ENCODE measurements at regions not wholly inside any gene's neighbourhood (a gene's known extent, or its start where the extent isn't known, plus 50 kb on each side); places are given as distances from the start of the nearest gene placed in this dataset.

- POLR2A ChIA-PET = no interaction called here
- Mint-ChIP-seq H3K27ac (no peak overlapping the region), H3K27me3 (peaks cover 6% of the 10 kb centered on the region), H3K4me1 (peaks cover 43% of the 10 kb centered on the region), H3K36me3 (ENCODE audit: low read depth) (no peaks in the 10 kb centered on the region), H3K9me3 (no peaks in the 10 kb centered on the region), H3K4me3 (no peak overlapping the region)
- TF ChIP-seq CTCF (IDR thresholded peaks at IDR 0.05) = no peak
- DNase-seq (no peak), ATAC-seq (ENCODE audit: low read depth) (no peak)
- intact Hi-C loops (cut with micrococcal nuclease) = loop anchor here (2.0 to 5.0 kb wide), 2 partner anchors 63 to 116 kb away; no protein-coding TSS in a partner anchor
- CTCF ChIA-PET = no interaction called here
These were observed 98.9 kb upstream of the TRIB2 start for GRCh38 chr2:12617853-12618252.

GRCh38 chr2:12618576-12618975 is 98.2 kb upstream of the TRIB2 start:
- no peak overlapping the region for H3K27ac Mint-ChIP-seq
- intact Hi-C loops (cut with micrococcal nuclease) = loop anchor here (5.0 kb wide), 1 partner anchor 116 kb away; no protein-coding TSS in a partner anchor
- no peak for TF ChIP-seq CTCF (IDR thresholded peaks at IDR 0.05)
- H3K27me3 Mint-ChIP-seq = peaks cover 6% of the 10 kb centered on the region
- no peaks in the 10 kb centered on the region for H3K9me3 Mint-ChIP-seq
- no peaks in the 10 kb centered on the region for H3K36me3 Mint-ChIP-seq (ENCODE audit: low read depth)
- DNase-seq (no peak), ATAC-seq (ENCODE audit: low read depth) (no peak)
- ChIA-PET POLR2A (no interaction called here), CTCF (interaction anchor here (1.1 kb wide), 1 partner anchor 789 kb away, joined by 5 read pairs; no protein-coding TSS in a partner anchor)
- H3K4me3 Mint-ChIP-seq = no peak overlapping the region
- peaks cover 36% of the 10 kb centered on the region for H3K4me1 Mint-ChIP-seq

- Mint-ChIP-seq H3K36me3 (ENCODE audit: low read depth) (no peaks in the 10 kb centered on the region), H3K4me1 (peaks cover 28% of the 10 kb centered on the region), H3K27ac (no peak overlapping the region), H3K27me3 (peaks cover 6% of the 10 kb centered on the region), H3K9me3 (no peaks in the 10 kb centered on the region), H3K4me3 (no peak overlapping the region)
- intact Hi-C loops (cut with micrococcal nuclease) = loop anchor here (5.0 kb wide), 1 partner anchor 118 kb away; no protein-coding TSS in a partner anchor
- POLR2A ChIA-PET = no interaction called here
- ATAC-seq (ENCODE audit: low read depth) = no peak
- no peak for DNase-seq
- CTCF ChIA-PET = no interaction called here
- TF ChIP-seq CTCF (IDR thresholded peaks at IDR 0.05) = no peak
These were observed 96.8 kb upstream of the TRIB2 start for GRCh38 chr2:12619975-12620374.

- ChIA-PET CTCF (no interaction called here), POLR2A (no interaction called here)
- Mint-ChIP-seq H3K4me1 (peaks cover 22% of the 10 kb centered on the region), H3K4me3 (no peak overlapping the region), H3K27me3 (peaks cover 8% of the 10 kb centered on the region), H3K27ac (no peak overlapping the region), H3K9me3 (no peaks in the 10 kb centered on the region), H3K36me3 (ENCODE audit: low read depth) (no peaks in the 10 kb centered on the region)
- no peak for TF ChIP-seq CTCF (IDR thresholded peaks at IDR 0.05)
- ATAC-seq (ENCODE audit: low read depth) (no peak), DNase-seq (no peak)
- intact Hi-C loops (cut with micrococcal nuclease) = no loop called here
These were observed 96.0 kb upstream of the TRIB2 start for GRCh38 chr2:12620759-12621158.

GRCh38 chr2:12623051-12623450 is 93.7 kb upstream of the TRIB2 start:
- DNase-seq (no peak), ATAC-seq (ENCODE audit: low read depth) (no peak)
- ChIA-PET CTCF (no interaction called here), POLR2A (no interaction called here)
- no peaks in the 10 kb centered on the region for H3K36me3 Mint-ChIP-seq (ENCODE audit: low read depth)
- no peaks in the 10 kb centered on the region for H3K9me3 Mint-ChIP-seq
- peaks cover 13% of the 10 kb centered on the region for H3K27me3 Mint-ChIP-seq
- intact Hi-C loops (cut with micrococcal nuclease) = no loop called here
- no peak overlapping the region for H3K27ac Mint-ChIP-seq
- TF ChIP-seq CTCF (IDR thresholded peaks at IDR 0.05) = no peak
- H3K4me1 Mint-ChIP-seq = peaks cover 1% of the 10 kb centered on the region
- H3K4me3 Mint-ChIP-seq = no peak overlapping the region
